ENCODE measurements at regions not wholly inside any gene's neighbourhood (a gene's known extent, or its start where the extent isn't known, plus 50 kb on each side); places are given as distances from the start of the nearest gene placed in this dataset.
A peak's percentile ranks its signal among the peaks of the same experiment; 100 is the strongest.

DNA sequence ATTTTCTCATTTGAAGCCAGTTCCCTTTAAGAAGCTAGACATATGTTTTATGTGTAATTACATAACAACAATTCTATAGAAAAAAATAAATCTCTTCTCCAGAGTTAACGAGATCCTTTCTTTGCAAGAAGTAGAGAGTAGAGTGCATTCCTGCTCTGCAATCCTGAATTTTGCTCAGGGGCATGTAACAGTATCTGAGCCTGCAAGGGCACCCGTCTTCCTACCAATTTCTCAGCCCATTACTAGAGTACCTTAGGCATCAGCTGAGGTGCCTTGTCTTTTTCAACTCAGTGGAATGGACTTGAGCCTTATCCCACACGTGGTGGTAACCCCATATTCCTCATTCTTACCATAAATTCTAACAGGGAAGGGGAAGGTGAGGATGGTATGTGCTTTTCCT is 205.9 kb downstream of the IKZF2 start:
- no peak for DNase-seq (ENCODE audit: low read depth)

DNA sequence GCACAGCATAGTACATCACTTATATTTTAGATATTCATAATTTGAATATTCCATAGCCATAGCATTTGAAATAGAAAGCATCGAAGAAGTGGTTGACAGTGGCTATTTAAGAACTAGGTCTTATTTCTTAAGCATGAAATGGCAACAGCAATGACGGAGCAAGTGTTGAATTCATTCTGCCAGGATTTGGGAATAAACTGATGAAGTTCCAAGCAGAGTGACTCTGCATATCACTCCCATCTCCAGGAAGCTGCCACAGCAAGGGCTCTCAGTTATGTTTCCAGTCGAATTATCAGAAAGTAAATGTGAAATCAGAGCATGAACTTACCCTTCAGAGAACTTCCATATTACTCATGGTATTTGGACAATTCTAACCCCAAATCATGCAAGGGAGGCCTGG is 208.1 kb downstream of the IKZF2 start:
- no peak for DNase-seq (ENCODE audit: low read depth)

DNA sequence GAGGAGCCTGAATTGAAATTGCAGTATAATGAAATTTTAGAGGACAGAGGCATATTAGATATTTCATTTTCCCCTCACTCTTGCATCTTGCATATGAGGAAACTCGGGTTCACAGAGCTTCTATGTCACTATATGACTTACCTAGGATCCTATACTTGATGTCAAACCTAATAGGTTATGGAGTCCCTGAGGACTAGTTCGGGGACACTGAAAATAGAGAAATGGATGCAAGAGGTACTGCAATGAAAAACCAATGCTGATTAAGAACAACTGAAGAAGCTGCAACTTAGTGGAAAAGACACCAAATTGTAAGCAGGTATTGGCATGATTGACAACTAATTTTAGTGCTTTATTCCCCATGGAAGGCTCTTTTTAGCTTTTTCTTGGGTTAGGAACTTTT is 210.1 kb downstream of the IKZF2 start:
- DNase-seq (ENCODE audit: low read depth), result no peak

DNA sequence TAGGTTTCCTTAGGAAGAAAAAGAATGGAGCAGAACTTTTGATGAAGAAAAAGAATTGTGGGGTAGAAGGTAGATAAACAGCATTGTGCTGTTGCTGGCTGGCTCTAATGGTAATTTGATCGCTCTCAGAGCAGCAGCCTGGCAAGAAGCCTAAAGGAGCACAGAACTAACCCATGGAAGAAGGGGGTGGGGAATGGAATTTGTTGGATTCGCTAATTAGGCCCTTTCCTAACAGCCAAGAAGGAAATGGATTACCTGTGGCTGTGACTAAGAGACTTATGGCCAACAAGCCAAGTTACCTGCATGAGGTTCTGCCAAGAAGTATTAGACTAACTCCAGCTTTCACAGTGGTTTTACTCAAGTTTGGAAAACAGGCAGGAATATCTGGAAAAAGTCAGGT is 210.6 kb downstream of the IKZF2 start:
- peak; percentile 6 for DNase-seq (ENCODE audit: low read depth)

DNA sequence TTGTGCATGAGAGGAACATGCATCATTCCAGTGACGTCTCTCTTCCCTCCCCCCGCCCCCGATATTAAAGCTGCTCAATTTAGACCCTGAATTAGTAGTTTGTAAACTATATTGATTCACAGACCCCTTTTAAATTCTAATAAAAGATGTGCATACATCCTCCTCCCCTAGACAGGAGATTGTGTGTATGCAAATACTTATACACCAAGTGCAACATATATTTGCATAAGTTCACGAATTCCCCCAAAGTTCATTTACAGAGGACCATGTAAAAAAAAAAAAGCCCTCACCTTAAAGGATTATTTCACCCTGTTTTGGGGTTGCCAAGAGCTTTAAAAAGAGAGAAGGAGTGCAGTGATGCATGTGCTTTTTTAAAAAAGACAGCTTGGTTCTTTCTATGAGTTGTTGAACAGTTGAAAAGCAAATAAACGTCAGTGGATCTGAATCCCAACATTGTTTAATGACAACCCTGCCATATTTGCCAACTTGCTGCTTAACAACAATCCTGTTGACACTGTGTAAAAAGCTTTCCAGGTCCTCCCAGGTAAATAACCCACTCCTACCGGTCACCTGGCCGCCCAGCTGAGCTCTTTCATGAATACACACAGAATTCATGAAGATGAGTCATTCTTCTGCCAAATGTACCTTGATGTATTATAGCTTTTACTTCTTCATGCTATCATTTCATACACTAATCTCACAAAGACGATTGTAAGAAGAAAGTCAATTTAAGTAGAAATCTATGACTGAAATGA is 211.5 kb downstream of the IKZF2 start:
- DNase-seq (ENCODE audit: low read depth), result no peak

DNA sequence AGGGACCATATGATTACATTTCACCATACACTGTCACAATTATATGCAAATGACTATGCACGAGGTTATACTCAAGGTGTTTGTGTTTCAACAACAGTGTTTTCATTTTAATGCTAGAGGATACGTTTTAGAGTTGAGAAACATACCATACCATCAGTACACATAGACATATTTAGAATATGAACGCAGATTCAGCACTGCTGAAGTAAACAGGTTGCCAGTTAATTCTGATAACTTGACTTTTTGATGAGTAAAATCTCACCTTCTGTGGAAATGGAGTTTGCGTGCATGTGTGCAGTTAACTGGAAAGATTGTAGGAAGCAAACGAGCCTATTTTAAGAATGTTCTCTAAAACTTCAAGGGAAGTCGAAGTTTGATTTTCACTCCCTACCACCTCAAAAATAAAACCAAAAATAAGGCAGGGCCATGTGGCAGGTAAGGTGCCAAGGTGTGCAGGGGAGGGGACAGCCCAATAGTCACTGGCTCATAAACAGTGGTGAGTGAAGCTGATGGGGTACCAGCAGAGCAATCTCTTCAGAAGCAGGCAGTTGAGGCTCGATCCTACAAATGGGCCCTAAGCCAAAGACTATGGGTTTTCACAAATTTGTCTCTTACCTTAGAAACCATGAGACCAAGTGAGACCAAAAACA is 213.1 kb downstream of the IKZF2 start:
- no peak for DNase-seq (ENCODE audit: low read depth)

DNA sequence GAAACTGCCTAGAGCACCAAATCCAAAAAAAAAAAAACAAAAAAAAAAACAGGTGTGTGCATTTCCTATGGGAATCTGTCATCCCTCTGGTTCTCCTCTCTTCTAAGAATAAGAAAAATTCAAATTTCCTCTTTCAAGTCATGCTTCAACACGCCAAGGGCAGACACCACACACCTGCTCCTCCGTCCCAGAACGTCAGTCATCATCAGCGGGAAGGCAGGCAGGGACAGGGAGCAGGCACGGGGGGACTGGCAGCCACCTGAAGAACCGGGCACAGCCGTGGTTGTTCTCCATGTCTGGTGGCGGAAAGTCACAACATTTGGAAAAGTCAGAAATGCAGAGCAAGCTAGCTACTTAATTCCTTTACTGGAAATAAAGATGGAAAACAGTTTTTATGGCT is 214.8 kb downstream of the IKZF2 start:
- no peak for DNase-seq (ENCODE audit: low read depth)

DNA sequence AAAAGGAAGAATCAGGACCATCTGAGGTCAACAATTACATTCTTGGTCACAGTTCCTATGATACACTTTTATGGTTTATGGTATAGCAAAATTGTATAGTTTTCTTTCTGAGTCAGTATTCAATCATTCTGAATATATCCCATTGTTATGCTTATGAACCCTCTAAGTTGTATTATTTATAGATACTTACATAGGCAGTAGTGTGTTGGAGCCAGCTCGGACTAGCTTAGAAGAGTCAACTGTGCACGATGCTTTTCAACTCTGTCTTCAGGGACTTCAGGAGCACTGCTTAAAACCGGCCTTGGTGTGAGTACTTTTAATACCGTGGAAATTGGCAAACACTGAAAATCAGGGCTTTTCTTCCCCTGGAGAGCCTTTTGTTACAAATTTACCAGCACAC is 215.7 kb downstream of the IKZF2 start:
- no peak for DNase-seq (ENCODE audit: low read depth)

DNA sequence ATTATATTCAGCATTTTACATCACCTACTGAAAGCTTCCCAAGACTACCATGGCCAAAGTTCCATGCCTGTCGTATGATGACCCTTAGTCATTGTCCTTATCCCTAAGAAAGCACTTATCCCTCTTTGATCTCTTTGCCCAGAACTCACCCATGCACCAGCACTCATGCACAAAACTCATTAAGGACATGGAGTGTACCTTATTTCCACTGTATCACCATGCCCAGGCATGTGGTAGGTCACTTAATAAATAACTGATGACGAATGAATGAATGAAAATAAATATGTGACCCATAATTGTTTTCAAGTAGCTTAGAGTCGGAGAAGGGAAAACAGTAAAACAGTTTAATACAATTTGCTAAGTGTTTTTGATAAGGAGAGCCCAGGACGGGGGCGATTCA is 220.1 kb downstream of the IKZF2 start:
- DNase-seq (ENCODE audit: low read depth), result no peak

DNA sequence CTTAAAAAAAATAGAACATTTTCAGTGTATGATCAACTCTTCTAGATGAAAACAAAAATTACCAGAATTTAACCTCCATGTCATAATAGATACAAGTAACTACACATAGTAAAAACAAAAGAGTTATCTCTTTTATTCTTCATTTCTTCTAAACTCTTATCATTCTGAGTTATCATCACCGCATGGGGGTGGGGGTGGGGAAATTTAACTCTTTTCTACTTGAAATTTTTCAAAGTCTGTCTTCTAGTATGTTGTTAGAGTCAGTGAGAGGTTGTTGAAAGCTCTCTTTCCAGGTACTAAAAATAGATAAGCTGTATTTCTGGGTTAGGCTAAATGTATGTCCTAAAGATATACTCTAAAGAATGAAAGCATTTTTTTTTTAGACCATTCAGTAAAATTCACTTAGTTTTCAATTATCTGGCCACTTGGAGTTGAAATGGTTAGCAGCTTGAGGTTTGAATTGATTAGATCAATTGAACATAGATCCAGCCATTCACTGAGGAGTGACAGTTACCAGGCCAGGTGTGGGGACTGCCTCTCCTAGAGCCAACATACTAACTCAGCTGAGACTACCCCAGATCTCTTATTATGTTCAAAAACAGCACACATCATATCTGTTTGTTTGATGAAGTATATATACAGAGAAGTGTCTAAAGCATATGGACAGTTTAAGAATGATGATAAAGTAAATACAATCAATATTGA is 220.7 kb downstream of the IKZF2 start:
- no peak for DNase-seq (ENCODE audit: low read depth)

DNA sequence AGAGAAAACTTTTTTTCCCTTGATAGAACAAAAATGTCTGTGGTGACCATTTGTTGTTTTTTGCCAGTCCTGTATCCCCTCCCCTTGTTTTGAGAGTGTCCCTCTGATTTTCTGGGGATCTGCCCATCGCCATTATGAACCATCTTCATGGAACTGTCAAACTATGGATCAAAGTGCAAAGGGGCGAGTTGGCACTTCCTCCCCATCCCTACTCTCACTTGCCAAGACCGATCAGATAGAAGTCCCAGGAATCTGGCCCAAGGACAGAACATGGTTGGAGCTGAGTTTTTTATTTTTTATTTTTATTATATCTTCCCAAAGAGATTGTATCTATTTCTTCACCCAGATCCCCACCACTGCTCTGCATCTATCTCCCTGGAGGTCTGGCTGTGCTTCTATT is 221.4 kb downstream of the IKZF2 start:
- DNase-seq (ENCODE audit: low read depth), result no peak

DNA sequence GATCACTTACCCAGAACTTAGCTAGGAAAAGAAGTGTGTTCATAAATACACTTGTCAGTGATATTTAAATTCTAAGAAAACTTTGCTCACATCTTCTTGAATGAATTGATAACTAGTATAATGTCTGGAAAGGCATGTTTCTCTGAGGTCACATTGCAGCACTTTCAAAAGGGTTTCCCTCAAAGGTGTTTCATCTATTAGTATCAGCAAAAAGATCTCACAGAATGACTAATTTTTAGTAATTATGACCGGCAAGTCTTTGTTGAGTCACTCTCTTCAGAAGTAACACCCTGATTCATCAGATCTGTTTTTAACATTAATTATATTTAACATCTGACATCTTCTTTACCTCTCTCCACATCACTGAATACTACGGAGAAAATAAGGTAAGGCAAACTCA is 222.3 kb downstream of the IKZF2 start:
- no peak for DNase-seq (ENCODE audit: low read depth)

DNA sequence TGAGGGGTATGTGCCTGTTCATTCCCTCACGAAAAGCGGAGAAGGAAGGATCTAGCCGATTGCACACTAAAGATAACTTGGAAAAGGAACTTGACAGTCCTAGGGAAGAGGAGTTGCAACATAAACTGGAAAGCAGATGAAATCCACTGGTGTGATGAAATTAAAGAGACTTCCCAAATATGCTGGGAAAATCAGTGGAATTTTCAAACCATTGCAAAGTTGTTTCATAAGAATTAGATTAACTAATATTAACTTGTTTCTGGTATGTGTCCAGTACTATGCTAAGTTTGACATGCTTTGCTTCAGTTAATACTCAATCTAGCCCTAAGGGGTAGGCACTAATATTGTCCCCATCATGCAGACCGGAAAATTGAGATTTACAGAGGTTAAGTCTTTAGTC is 222.7 kb downstream of the IKZF2 start:
- DNase-seq (ENCODE audit: low read depth), result no peak

DNA sequence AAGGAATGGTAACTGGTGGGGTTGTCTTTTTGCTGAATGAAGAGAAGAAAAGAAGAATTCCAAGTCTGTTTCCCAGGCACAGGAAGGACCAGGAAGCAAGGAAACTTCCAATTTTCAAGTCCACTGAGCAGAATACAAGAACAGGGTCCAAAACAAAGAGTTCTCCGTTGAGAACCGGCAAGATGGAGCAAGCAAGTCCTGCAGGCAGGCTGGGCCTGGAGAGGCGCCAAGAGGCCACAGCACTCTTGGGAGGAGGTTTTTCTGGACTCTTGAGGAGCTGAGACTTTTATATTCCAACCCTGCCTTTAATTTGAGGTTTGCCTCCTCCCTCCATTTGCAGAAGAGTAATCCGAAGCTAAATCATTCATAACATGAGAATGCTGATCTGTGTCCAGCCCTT is 224.5 kb downstream of the IKZF2 start:
- no peak for DNase-seq (ENCODE audit: low read depth)

DNA sequence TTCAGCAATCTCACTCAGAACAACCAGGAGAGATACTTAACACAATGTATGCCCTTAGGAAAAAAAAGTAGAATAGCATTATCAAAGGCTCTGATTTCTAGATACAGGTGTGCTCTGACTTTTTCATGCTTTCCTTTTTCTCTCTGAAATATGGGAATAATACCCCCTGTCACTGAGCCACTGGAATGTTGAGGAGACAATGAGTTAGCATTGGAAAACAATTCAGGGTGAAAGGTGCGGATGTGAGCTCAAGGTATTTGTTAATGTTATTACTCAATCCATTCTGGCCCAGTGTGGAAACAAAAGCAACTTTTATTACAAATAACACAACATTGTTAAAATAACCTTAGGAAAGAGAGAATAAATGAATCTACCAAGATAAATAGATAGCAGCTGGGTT is 228.0 kb downstream of the IKZF2 start:
- DNase-seq (ENCODE audit: low read depth), result no peak

DNA sequence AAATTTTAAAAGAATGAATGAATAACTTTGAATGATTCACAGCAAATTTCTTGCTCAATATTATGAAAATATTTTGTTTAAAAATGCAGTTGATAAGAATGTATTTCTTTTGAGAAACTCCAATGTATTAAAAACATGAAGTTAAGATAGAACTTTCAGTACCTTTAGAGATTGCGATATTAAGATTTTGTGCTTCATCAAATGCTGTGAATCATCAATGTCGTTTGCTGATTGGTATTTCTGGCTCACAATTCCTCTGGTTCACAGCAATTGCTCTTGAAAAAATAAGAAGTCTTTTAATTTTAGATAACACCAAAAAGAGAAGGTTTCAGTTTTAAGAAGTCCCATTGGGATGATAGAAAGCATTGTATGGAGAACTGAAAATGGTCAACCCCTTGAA is 228.7 kb downstream of the IKZF2 start:
- no peak for DNase-seq (ENCODE audit: low read depth)

DNA sequence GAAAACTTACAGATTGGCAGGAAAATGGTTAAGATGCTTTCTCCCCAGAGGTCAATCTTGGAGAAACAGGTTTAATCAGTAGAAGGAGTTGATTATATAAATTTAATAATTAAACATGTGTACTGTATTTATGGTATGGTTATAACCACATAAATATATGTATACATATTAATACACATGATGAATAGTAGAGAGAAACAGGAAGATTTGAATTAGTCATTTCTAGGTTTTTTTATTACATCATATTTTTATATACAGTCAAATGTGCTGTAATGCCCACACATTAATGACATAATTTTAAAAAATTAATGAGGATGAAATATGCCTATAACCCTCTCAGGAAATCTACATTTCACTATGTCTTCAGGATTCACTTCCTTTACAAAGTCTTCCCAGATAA is 229.7 kb downstream of the IKZF2 start:
- no peak for DNase-seq (ENCODE audit: low read depth)

DNA sequence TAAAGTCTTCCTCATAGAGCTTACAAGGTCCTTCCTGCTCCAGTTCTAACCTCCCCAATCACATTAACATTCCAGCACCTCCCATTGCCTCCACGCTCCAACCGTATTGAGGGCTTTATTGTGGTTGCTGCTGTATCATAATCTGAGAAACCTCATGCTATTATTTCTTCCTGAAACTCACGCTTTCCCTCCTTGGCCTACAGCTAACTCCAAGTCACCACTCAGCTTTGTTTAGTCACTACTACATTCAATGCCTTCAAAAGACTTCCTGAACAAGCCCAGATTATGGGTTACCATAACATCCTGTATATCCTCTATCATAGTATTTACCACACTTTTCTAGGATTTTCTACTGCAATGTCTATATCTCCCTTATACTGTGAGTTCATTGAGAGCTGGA is 230.4 kb downstream of the IKZF2 start:
- DNase-seq (ENCODE audit: low read depth), result no peak

DNA sequence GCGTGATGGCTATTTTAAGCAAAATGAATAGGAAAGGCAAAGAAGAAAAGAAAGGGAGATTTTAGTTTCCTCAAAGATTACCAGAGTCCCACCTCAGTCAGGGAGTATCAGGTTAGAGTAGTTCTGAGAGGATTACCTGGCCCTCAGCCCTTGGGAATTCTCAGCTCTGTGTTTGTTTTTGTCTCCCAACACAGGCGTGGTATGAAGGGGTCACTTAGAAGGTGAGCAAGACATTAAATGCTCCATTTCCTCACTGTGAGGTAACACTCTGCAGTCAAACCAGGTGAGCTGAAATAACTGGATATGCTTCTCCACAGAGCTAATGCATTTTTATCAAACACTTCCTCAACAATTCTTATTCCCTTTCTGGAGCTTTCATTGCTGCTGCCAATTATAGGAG is 232.2 kb downstream of the IKZF2 start:
- no peak for DNase-seq (ENCODE audit: low read depth)

DNA sequence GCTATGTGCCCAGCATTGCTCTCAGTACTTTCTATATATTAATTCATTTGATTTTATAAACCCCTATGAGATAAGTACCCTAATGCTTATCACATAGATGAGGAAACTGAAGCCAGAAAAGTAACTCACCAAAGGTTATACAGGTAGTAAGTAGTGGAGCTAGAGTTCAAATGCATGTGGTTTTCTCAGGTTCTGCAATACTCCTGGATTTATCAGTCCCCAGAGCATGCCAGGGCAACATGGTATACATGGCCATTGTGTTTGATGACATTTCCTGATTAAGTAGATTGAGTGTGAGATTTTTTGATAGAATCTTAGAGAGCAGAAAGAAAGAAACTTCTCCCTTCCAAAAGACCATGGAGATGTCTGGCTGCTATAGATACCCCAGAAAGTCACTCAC is 233.1 kb downstream of the IKZF2 start:
- no peak for DNase-seq (ENCODE audit: low read depth)

DNA sequence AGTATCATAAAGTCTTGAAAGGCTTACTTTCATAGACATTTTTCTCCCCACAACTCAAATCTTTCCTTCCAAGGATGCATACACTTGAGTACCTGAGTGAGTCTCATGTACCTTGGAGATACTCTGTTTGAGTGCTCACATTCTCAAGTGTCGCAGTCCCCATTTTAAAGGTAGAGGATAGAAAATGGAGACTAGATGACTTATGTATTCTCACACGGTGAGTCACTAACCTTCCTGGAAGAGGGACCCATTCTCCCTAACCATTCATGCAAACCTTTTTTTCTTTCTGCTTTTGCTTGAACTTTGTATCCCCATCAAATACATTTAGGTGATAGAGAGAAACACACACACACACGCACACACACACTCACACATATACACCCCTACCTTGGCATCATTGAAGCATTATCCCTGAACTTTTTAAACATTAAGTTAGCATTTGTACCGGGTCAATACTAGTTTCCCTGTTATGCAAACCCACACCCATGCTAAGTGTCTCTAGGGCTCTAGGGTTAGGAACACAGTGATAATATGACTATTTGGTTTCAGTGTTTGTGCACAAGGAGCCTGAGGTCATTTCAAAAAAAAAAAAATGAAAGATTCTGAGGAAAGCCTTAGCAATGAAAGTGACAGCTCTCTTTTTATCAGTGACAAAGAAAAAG is 236.2 kb downstream of the IKZF2 start:
- no peak for DNase-seq (ENCODE audit: low read depth)

DNA sequence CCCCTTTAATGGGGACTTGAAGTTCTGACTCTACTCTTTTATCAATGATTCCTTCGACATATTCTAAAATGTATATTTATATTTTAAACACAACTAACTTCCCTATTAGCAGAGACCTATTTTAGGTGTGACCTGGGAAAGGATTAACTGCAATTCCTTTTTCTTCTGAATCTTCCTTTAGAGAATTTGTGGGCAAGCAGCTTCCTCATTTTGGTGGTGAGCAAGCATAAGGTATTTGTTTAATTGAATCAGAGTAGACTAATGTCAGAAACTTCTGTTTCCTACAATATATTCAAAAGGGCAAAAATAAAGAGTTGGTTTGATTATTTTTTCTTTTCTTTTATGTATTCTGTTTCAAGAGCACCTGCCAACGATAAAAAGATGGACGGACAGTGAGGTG is 237.0 kb downstream of the IKZF2 start:
- DNase-seq (ENCODE audit: low read depth), result no peak

Data from forelimb muscle (tissue), 1 donor.